ENCODE measurements at regions not wholly inside any gene's neighbourhood (a gene's known extent, or its start where the extent isn't known, plus 50 kb on each side); places are given as distances from the start of the nearest gene placed in this dataset.

- peak; percentile 18 for DNase-seq
Observed at GRCh38 chr1:244349581-244350001, 102.1 kb downstream of the ADSS2 start.

DNA sequence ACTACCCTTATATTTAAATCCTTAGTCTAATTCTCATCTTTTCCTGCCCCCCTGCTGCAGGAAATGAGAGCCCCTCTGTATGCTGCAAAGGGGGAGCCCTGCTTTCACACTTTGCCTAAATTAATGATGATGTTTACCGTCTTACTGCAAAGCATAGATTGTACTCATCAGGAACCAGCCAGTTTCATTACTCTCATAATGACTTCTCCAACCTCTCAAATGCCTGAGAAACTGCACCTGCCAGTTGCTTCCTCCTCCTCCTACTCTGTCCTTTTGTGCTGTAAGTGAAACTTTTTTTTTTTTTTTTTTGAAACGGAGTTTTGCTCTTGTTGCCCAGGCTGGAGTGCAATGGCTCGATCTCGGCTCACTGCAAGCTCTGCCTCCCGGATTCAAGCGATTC is 101.7 kb downstream of the ADSS2 start:
- DNase-seq: no peak

- DNase-seq: no peak
Observed at GRCh38 chr1:244352156-244352830, 99.4 kb downstream of the ADSS2 start.

- DNase-seq: peak; percentile 90
Observed at GRCh38 chr1:244353551-244354091, 98.1 kb downstream of the ADSS2 start.

- no peak for DNase-seq
Observed at GRCh38 chr1:244354810-244355278, 96.9 kb downstream of the ADSS2 start.

DNA sequence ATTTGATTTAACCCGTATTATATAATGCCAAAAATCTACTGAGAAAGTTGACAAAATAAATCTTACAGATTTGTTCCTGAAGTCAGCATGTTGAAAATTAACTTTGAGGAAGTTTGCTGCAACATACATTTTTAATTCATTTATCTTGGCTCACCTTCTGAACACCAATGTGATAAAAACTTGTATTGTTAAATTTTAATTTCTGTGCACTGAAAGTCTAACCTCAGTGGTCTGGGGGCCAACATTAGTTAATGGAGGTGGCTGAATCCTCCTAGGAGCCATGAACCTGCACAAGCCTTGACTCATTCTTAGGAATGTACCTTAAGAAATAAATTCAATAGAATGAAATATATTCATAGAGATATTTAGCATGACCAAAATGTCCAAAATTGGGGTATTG is 95.3 kb downstream of the ADSS2 start:
- DNase-seq: no peak

All from fibroblast of skin of scalp (primary cell).